ENCODE measurements at regions not wholly inside any gene's neighbourhood (a gene's known extent, or its start where the extent isn't known, plus 50 kb on each side); places are given as distances from the start of the nearest gene placed in this dataset.

DNA sequence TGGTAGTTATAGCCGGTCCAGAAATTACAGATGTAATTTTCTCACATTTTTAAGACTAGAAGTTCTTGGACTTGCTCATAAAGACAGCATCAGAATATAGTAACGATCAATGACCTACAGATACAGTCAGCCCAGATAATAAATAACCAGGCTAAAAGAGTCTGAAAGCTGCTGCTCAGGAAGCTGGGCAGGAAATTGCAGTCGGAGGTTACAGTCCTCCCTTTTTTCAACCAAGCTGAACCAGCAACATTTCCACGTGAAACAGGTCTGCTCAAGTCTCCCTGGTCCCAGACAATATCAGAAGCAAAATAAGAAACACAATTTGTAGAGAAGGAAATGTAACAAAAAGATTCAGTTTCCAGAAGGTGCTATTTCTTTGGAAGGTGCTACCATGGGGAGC lies 457.4 kb downstream of the SIPA1L2 start:
- DNase-seq, result no peak
- no peaks in the 10 kb centered on the region for H3K9me3 ChIP-seq
- intact Hi-C loops (cut with DNase I; ENCODE audit: low total_unique reads), result no loop called here
- no peak overlapping the region for H3K4me3 ChIP-seq
- H3K27ac ChIP-seq, result no peak overlapping the region
- H3K36me3 ChIP-seq, result no peaks in the 10 kb centered on the region
- 18 to 27% (median 25%) methylated on average over 4 of the region's 4 CpGs for WGBS, 5 donors
- peaks cover 0 to 12% (median 0%) of the 10 kb centered on the region in 7 donors for H3K27me3 ChIP-seq (replicated peaks in 1 of 7)
- no peaks in the 10 kb centered on the region for H3K4me1 ChIP-seq
- TF ChIP-seq POLR2A (IDR thresholded peaks at IDR 0.05) (no peak), POLR2AphosphoS5 (IDR thresholded peaks at IDR 0.05) (no peak)
- TF ChIP-seq, protein P1, sequence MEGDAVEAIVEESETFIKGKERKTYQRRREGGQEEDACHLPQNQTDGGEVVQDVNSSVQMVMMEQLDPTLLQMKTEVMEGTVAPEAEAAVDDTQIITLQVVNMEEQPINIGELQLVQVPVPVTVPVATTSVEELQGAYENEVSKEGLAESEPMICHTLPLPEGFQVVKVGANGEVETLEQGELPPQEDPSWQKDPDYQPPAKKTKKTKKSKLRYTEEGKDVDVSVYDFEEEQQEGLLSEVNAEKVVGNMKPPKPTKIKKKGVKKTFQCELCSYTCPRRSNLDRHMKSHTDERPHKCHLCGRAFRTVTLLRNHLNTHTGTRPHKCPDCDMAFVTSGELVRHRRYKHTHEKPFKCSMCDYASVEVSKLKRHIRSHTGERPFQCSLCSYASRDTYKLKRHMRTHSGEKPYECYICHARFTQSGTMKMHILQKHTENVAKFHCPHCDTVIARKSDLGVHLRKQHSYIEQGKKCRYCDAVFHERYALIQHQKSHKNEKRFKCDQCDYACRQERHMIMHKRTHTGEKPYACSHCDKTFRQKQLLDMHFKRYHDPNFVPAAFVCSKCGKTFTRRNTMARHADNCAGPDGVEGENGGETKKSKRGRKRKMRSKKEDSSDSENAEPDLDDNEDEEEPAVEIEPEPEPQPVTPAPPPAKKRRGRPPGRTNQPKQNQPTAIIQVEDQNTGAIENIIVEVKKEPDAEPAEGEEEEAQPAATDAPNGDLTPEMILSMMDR (IDR thresholded peaks at IDR 0.05 in 8 of 11, conservative IDR thresholded peaks at IDR 0.05 in 3 of 11), result no peak

DNA sequence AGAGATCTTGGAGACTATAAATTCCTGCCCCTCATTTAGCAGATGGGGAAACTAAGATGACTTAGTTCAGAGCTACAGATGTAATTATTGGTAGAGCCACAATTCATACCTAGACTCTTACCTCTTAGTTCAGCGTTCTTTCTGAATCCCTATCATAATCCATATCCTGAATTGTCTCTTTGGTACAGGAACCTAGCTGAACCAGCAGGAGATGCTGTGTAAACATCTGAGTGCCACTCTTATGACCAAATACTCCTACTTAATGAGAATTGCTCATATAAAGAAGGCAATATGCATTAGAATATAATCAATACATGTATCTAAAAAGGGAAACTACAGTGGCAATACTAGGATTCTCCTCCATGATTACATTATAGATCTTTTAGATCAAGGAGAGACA lies 459.0 kb downstream of the SIPA1L2 start:
- WGBS, 5 donors, result 80 to 91% (median 83%) methylated on average over 1 of the region's 1 CpG
- no peak for DNase-seq
- TF ChIP-seq POLR2AphosphoS5 (IDR thresholded peaks at IDR 0.05) (no peak), POLR2A (IDR thresholded peaks at IDR 0.05) (no peak)
- TF ChIP-seq, protein P1 (IDR thresholded peaks at IDR 0.05 in 8 of 11, conservative IDR thresholded peaks at IDR 0.05 in 3 of 11), result no peak

DNA sequence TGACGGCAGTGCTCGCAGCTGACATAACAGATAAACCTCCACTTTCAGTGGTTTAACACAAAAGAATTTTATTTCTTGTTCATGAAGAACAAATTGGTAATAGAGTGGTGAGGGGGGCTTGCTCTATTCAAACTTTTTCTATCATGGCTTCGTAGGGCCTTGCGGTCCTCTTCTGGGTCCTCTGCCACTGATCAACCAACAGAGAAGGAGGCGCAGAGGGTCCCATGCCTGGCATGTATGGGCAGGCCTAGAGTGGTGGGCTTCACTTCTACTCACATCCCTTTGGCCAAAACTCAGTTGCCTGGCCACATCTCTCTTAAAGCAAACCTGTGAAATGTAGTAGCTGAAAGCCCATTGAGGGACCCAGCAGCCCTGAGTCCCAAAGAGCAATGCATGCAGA lies 460.5 kb downstream of the SIPA1L2 start:
- Histone ChIP-seq H3K9me3 (peaks cover 0 to 11% (median 4%) of the 10 kb centered on the region in 8 donors), H3K27me3 (replicated peaks in 1 of 7) (peaks cover 0 to 6% (median 0%) of the 10 kb centered on the region in 7 donors), H3K27ac (no peak overlapping the region), H3K4me1 (no peaks in the 10 kb centered on the region), H3K36me3 (no peaks in the 10 kb centered on the region), H3K4me3 (no peak overlapping the region)
- intact Hi-C loops (cut with DNase I; ENCODE audit: low total_unique reads), result no loop called here
- no peak for DNase-seq
- WGBS, 5 donors, result 89 to 99% (median 94%) methylated on average over 5 of the region's 5 CpGs
- TF ChIP-seq POLR2A (IDR thresholded peaks at IDR 0.05), result no peak
- TF ChIP-seq POLR2AphosphoS5 (IDR thresholded peaks at IDR 0.05), result no peak
- TF ChIP-seq, protein P1 (IDR thresholded peaks at IDR 0.05 in 8 of 11, conservative IDR thresholded peaks at IDR 0.05 in 3 of 11), result no peak

More for the DNA sequence above, 459.0 kb downstream of the SIPA1L2 start:
- no peak overlapping the region for H3K4me3 ChIP-seq
- H3K27me3 ChIP-seq (replicated peaks in 1 of 7), result peaks cover 0 to 12% (median 0%) of the 10 kb centered on the region in 7 donors
- H3K9me3 ChIP-seq, result peaks cover 0 to 5% (median under 1%) of the 10 kb centered on the region in 8 donors
- no peaks in the 10 kb centered on the region for H3K4me1 ChIP-seq
- no peaks in the 10 kb centered on the region for H3K36me3 ChIP-seq
- intact Hi-C loops (cut with DNase I; ENCODE audit: low total_unique reads), result no loop called here
- H3K27ac ChIP-seq, result no peak overlapping the region

DNA sequence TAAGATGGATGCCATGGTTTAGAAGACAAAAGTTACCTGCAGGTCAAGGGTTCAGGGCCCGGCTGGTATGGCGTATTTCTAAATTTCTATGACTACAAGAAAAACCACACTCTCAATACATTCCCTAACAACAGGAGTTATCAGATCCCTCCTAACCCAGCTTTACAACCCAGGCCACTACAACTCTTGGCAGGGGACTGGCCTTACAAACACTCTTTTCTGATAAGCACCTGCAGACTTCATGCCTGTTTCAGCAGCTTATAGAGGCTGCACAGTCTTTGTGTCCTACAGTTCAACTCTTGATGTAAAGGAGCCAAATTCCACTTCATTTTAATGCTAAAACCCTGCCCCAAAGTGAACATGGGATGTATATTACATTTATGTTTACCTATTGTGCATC lies 461.4 kb downstream of the SIPA1L2 start:
- WGBS, 5 donors, result 45 to 91% (median 75%) methylated on average over 2 of the region's 2 CpGs
- Histone ChIP-seq H3K4me1 (no peaks in the 10 kb centered on the region), H3K9me3 (peaks cover 0 to 11% (median 4%) of the 10 kb centered on the region in 8 donors), H3K27ac (no peak overlapping the region), H3K4me3 (no peak overlapping the region), H3K36me3 (no peaks in the 10 kb centered on the region), H3K27me3 (replicated peaks in 1 of 7) (peaks cover 0 to 4% (median 0%) of the 10 kb centered on the region in 7 donors)
- TF ChIP-seq, protein P1 (IDR thresholded peaks at IDR 0.05 in 8 of 11, conservative IDR thresholded peaks at IDR 0.05 in 3 of 11), result no peak
- TF ChIP-seq POLR2A (IDR thresholded peaks at IDR 0.05), result no peak
- TF ChIP-seq POLR2AphosphoS5 (IDR thresholded peaks at IDR 0.05), result no peak
- DNase-seq, result no peak
- intact Hi-C loops (cut with DNase I; ENCODE audit: low total_unique reads), result no loop called here
